Liver (tissue), 8 donors: ENCODE measurements at regions not wholly inside any gene's neighbourhood (a gene's known extent, or its start where the extent isn't known, plus 50 kb on each side); places are given as distances from the start of the nearest gene placed in this dataset.

Experiments used
- DNase-seq: peaks from one replicate; pipeline ENCODE4 v3.0.0-alpha.2; 2017; ENCODE audit warnings: low spot score
- H3K27ac ChIP-seq, 2 donors: one replicate each; pipeline ENCODE4 v1.7.0; 2013; ENCODE audit warnings: inconsistent platforms in 2 of 2, low read length in 2 of 2, control low read depth in 1 of 2, low read depth in 1 of 2, mild to moderate bottlenecking in 1 of 2
- H3K27me3 ChIP-seq, 4 donors: one replicate each; pipeline versions ENCODE4 v1.6.1 to v1.7.0; 2013; ENCODE audit warnings: low read length in 3 of 4, inconsistent platforms in 1 of 4, mild to moderate bottlenecking in 1 of 4, moderate library complexity in 1 of 4; ENCODE audit not compliant: control insufficient read depth in 4 of 4, insufficient read depth in 4 of 4
- H3K36me3 ChIP-seq, 4 donors: one replicate each; pipeline versions ENCODE4 v1.6.1 to v1.7.0; 2013; ENCODE audit warnings: low read length in 3 of 4, mild to moderate bottlenecking in 3 of 4, low read depth in 1 of 4, moderate library complexity in 1 of 4; ENCODE audit not compliant: control insufficient read depth in 4 of 4, insufficient read depth in 3 of 4
- H3K4me1 ChIP-seq, 4 donors: one replicate each; pipeline versions ENCODE4 v1.6.1 to v1.7.0; 2013; ENCODE audit warnings: low read length in 3 of 4, mild to moderate bottlenecking in 3 of 4, moderate library complexity in 1 of 4; ENCODE audit not compliant: control insufficient read depth in 4 of 4, insufficient read depth in 4 of 4
- H3K4me3 ChIP-seq, 3 donors: one replicate each; pipeline versions ENCODE4 v1.6.1 to v1.7.0; 2013; ENCODE audit warnings: low read length in 3 of 3, control low read depth in 1 of 3, low read depth in 1 of 3, mild to moderate bottlenecking in 1 of 3
- H3K9ac ChIP-seq, 2 donors: one replicate each; pipeline ENCODE4 v1.7.0; 2013; ENCODE audit warnings: low read length in 2 of 2, mild to moderate bottlenecking in 2 of 2, moderate library complexity in 2 of 2, control low read depth in 1 of 2, low read depth in 1 of 2
- H3K9me3 ChIP-seq, 4 donors: one replicate each; pipeline versions ENCODE4 v1.6.1 to v1.7.0; 2013; ENCODE audit warnings: low read length in 3 of 4; ENCODE audit not compliant: control insufficient read depth in 4 of 4
- EGR1 ChIP-seq, 2 donors: IDR thresholded peaks; 2 replicates each; pipeline ENCODE4 v1.6.1; 2016 to 2018; ENCODE audit warnings: antibody characterized with exemption in 2 of 2, low read depth in 2 of 2
- FOXA1 ChIP-seq: IDR thresholded peaks from 2 replicates; pipeline ENCODE4 v1.6.1; 2016; ENCODE audit warnings: antibody characterized with exemption
- FOXA2 ChIP-seq: IDR thresholded peaks from 2 replicates; pipeline ENCODE4 v1.6.1; 2016; ENCODE audit warnings: antibody characterized with exemption
- GABPA ChIP-seq, 2 donors: IDR thresholded peaks in 1 of 2; conservative IDR thresholded peaks in 1 of 2; 2 replicates each; pipeline ENCODE4 v1.6.1; 2016; ENCODE audit warnings: antibody characterized with exemption in 2 of 2, mild to moderate bottlenecking in 1 of 2, moderate library complexity in 1 of 2
- HNF4A ChIP-seq, 2 donors: conservative IDR thresholded peaks; 2 replicates each; pipeline ENCODE4 v1.6.1; 2016; ENCODE audit warnings: antibody characterized with exemption in 2 of 2, mild to moderate bottlenecking in 2 of 2
- HNF4G ChIP-seq: IDR thresholded peaks from 2 replicates; pipeline ENCODE4 v1.6.1; 2016; ENCODE audit warnings: antibody characterized with exemption
- JUND ChIP-seq, 2 donors: IDR thresholded peaks; 2 replicates each; pipeline ENCODE4 v1.6.1; 2016; ENCODE audit warnings: antibody characterized with exemption in 2 of 2
- NR2F2 ChIP-seq: IDR thresholded peaks from 2 replicates; pipeline ENCODE4 v1.6.1; 2016; ENCODE audit warnings: antibody characterized with exemption
- RAD21 ChIP-seq, 2 donors: IDR thresholded peaks; 2 replicates each; pipeline ENCODE4 v1.6.1; 2016; ENCODE audit warnings: antibody characterized with exemption in 2 of 2, mild to moderate bottlenecking in 2 of 2
- REST ChIP-seq: IDR thresholded peaks from 2 replicates; pipeline ENCODE4 v1.6.1; 2016; ENCODE audit warnings: antibody characterized with exemption, mild to moderate bottlenecking
- RXRA ChIP-seq, 2 donors: IDR thresholded peaks; 2 replicates each; pipeline ENCODE4 v1.6.1; 2017 to 2018; ENCODE audit warnings: antibody characterized with exemption in 2 of 2, mild to moderate bottlenecking in 1 of 2
- SP1 ChIP-seq: IDR thresholded peaks from 2 replicates; pipeline ENCODE4 v1.6.1; 2018; ENCODE audit warnings: antibody characterized with exemption, mild to moderate bottlenecking
- TAF1 ChIP-seq: conservative IDR thresholded peaks from 2 replicates; pipeline ENCODE4 v1.6.1; 2016; ENCODE audit warnings: antibody characterized with exemption, mild to moderate bottlenecking
- YY1 ChIP-seq: IDR thresholded peaks from 2 replicates; pipeline ENCODE4 v1.6.1; 2016; ENCODE audit warnings: antibody characterized with exemption, mild to moderate bottlenecking
- ZBTB33 ChIP-seq: IDR thresholded peaks from 2 replicates; pipeline ENCODE4 v1.6.1; 2016; ENCODE audit warnings: antibody characterized with exemption
- WGBS: extraction: QIAGEN DNeasy Blood & Tissue Kit; methylation state at CpG from one replicate; pipeline ENCODE4 v1.1.7; 2013; 5-methylcytosine and 5-hydroxymethylcytosine counted together
- TF ChIP-seq, protein P1 (sequence below): fragments of 150-350 bp; IDR thresholded peaks from 2 replicates; pipeline ENCODE4 v1.5.1; 2017; ENCODE audit warnings: improper control_type of control experiment, low read depth, low read length; ENCODE audit not compliant: missing input control
- TF ChIP-seq, protein P2 (sequence below): IDR thresholded peaks from 2 replicates; pipeline ENCODE4 v1.6.1; 2016; ENCODE audit warnings: antibody characterized with exemption
- TF ChIP-seq, protein P3 (sequence below): IDR thresholded peaks from 2 replicates; pipeline ENCODE4 v1.6.1; 2016; ENCODE audit warnings: antibody characterized with exemption
- donor health status: healthy.
- donor health status: healthy.
- donor health status: healthy.
- donor health status: healthy.
- donor health status: healthy.

DNA sequence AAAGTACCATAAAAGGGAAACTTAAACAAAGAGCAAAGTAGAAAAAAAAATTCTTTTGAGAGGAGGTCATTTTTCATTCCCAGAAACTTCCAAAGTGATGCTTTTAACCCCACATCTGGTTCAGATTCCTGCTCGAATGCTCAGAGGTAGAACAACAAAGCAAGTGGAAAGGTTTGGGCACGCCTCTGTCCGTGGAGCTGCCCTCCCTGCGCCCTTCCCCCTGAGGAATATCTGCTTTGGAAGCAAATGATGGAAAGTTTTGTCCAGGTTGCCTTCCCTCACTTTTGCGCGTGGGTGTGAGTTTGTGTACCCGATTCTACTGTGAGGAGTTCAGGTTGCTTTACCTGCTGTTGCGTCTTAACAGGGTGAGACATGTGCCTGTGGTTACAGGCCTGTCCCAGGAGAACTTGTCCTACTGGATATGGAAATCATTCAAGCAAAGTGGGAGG lies 110.2 kb downstream of the KLF5 start:
- Histone ChIP-seq H3K4me3 (no peak overlapping the region), H3K9me3 (no peaks in the 10 kb centered on the region), H3K27ac (no peak overlapping the region), H3K36me3 (no peaks in the 10 kb centered on the region), H3K27me3 (no peaks in the 10 kb centered on the region), H3K4me1 (no peaks in the 10 kb centered on the region), H3K9ac (no peak overlapping the region)
- WGBS = 74% methylated on average over 8 of the region's 8 CpGs
- DNase-seq = no peak
- no peak for TF ChIP-seq REST
- TF ChIP-seq RAD21 (IDR thresholded peaks at IDR 0.05) = no peak
- TF ChIP-seq FOXA1 = no peak
- TF ChIP-seq TAF1 = no peak
- no peak for TF ChIP-seq EGR1 (IDR thresholded peaks at IDR 0.05; ENCODE audit: low read depth in 2 of 2)
- no peak for TF ChIP-seq RXRA (IDR thresholded peaks at IDR 0.05)
- TF ChIP-seq, protein P1, sequence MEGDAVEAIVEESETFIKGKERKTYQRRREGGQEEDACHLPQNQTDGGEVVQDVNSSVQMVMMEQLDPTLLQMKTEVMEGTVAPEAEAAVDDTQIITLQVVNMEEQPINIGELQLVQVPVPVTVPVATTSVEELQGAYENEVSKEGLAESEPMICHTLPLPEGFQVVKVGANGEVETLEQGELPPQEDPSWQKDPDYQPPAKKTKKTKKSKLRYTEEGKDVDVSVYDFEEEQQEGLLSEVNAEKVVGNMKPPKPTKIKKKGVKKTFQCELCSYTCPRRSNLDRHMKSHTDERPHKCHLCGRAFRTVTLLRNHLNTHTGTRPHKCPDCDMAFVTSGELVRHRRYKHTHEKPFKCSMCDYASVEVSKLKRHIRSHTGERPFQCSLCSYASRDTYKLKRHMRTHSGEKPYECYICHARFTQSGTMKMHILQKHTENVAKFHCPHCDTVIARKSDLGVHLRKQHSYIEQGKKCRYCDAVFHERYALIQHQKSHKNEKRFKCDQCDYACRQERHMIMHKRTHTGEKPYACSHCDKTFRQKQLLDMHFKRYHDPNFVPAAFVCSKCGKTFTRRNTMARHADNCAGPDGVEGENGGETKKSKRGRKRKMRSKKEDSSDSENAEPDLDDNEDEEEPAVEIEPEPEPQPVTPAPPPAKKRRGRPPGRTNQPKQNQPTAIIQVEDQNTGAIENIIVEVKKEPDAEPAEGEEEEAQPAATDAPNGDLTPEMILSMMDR = no peak
- no peak for TF ChIP-seq HNF4A (conservative IDR thresholded peaks at IDR 0.05)
- TF ChIP-seq NR2F2 = no peak
- no peak for TF ChIP-seq FOXA2
- no peak for TF ChIP-seq YY1
- no peak for TF ChIP-seq HNF4G
- no peak for TF ChIP-seq SP1
- TF ChIP-seq, protein P2, sequence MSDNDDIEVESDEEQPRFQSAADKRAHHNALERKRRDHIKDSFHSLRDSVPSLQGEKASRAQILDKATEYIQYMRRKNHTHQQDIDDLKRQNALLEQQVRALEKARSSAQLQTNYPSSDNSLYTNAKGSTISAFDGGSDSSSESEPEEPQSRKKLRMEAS = no peak
- TF ChIP-seq JUND (IDR thresholded peaks at IDR 0.05) = no peak
- no peak for TF ChIP-seq ZBTB33
- no peak for TF ChIP-seq GABPA (IDR thresholded peaks at IDR 0.05 in 1 of 2, conservative IDR thresholded peaks at IDR 0.05 in 1 of 2)
- TF ChIP-seq, protein P3, sequence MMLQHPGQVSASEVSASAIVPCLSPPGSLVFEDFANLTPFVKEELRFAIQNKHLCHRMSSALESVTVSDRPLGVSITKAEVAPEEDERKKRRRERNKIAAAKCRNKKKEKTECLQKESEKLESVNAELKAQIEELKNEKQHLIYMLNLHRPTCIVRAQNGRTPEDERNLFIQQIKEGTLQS = no peak
